ENCODE measurements at regions not wholly inside any gene's neighbourhood (a gene's known extent, or its start where the extent isn't known, plus 50 kb on each side); places are given as distances from the start of the nearest gene placed in this dataset.

GRCh38 chr22:48546653-48547424 lies 1280.8 kb downstream of the BRD1 start:
- no peak for TF ChIP-seq CTCF (IDR thresholded peaks at IDR 0.05)

GRCh38 chr22:48545987-48546386 lies 1281.7 kb downstream of the BRD1 start:
- H3K27ac ChIP-seq, result no peak overlapping the region
- no peaks in the 10 kb centered on the region for H3K36me3 ChIP-seq (ENCODE audit: insufficient read depth in 1 of 2, low read depth in 1 of 2)
- no peaks in the 10 kb centered on the region for H3K9me3 ChIP-seq
- intact Hi-C loops (cut with DNase I), result no loop called here
- H3K27me3 ChIP-seq (ENCODE audit: insufficient read depth in 3 of 3, low read length in 2 of 3), result peaks cover 0 to 4% (median 2%) of the 10 kb centered on the region in 3 donors
- no peaks in the 10 kb centered on the region for H3K4me1 ChIP-seq
- ATAC-seq (no peak), DNase-seq (no peak)
- no peak overlapping the region for H3K4me3 ChIP-seq
- no peak for TF ChIP-seq CTCF (IDR thresholded peaks at IDR 0.05)
- WGBS, 3 donors, result 67 to 71% (median 69%) methylated on average over 16 to 18 of the region's 18 CpGs

More at GRCh38 chr22:48546653-48547424, 1280.8 kb downstream of the BRD1 start:
- intact Hi-C loops (cut with DNase I), result no loop called here
- Histone ChIP-seq H3K27ac (no peak overlapping the region), H3K27me3 (ENCODE audit: insufficient read depth in 3 of 3, low read length in 2 of 3) (peaks cover 0 to 4% (median 2%) of the 10 kb centered on the region in 3 donors), H3K9me3 (no peaks in the 10 kb centered on the region), H3K4me3 (no peak overlapping the region), H3K4me1 (no peaks in the 10 kb centered on the region), H3K36me3 (ENCODE audit: insufficient read depth in 1 of 2, low read depth in 1 of 2) (no peaks in the 10 kb centered on the region)
- WGBS, 3 donors, result 70 to 72% (median 72%) methylated on average over 19 of the region's 19 CpGs
- DNase-seq (no peak), ATAC-seq (no peak)

- WGBS, 3 donors, result 82 to 84% (median 82%) methylated on average over 15 to 16 of the region's 16 CpGs
- Histone ChIP-seq H3K27me3 (ENCODE audit: insufficient read depth in 3 of 3, low read length in 2 of 3) (peaks cover 0 to 4% (median 0%) of the 10 kb centered on the region in 3 donors), H3K4me3 (no peak overlapping the region), H3K9me3 (no peaks in the 10 kb centered on the region), H3K27ac (no peak overlapping the region), H3K4me1 (no peaks in the 10 kb centered on the region), H3K36me3 (ENCODE audit: insufficient read depth in 1 of 2, low read depth in 1 of 2) (no peaks in the 10 kb centered on the region)
- no peak for TF ChIP-seq CTCF (IDR thresholded peaks at IDR 0.05)
- no peak for ATAC-seq
- no peak for DNase-seq
- intact Hi-C loops (cut with DNase I), result no loop called here
Measured at GRCh38 chr22:48541401-48542098, 1286.1 kb downstream of the BRD1 start.

GRCh38 chr22:48539261-48539660 lies 1288.4 kb downstream of the BRD1 start:
- H3K27me3 ChIP-seq (ENCODE audit: insufficient read depth in 3 of 3, low read length in 2 of 3), result peaks cover 0 to 4% (median 0%) of the 10 kb centered on the region in 3 donors
- TF ChIP-seq CTCF (IDR thresholded peaks at IDR 0.05), result no peak
- DNase-seq, result no peak

More at GRCh38 chr22:48539261-48539660, 1288.4 kb downstream of the BRD1 start:
- WGBS, 3 donors, result 75 to 80% (median 77%) methylated on average over 12 of the region's 12 CpGs
- Histone ChIP-seq H3K4me1 (no peaks in the 10 kb centered on the region), H3K4me3 (no peak overlapping the region), H3K27ac (no peak overlapping the region), H3K36me3 (ENCODE audit: insufficient read depth in 1 of 2, low read depth in 1 of 2) (no peaks in the 10 kb centered on the region), H3K9me3 (no peaks in the 10 kb centered on the region)
- intact Hi-C loops (cut with DNase I), result no loop called here
- ATAC-seq, result no peak

Data from psoas muscle (tissue), 7 donors.